HEK293 (cell line): ENCODE measurements at regions not wholly inside any gene's neighbourhood (a gene's known extent, or its start where the extent isn't known, plus 50 kb on each side); places are given as distances from the start of the nearest gene placed in this dataset.

Source experiments
- CTCF ChIA-PET: fragments of 350-600 bp; formaldehyde crosslinking; extraction: SDS; loops from one replicate; lab custom pipeline; 2021; ENCODE audit warnings: antibody characterized with exemption; lab: Yijun Ruan, JAX
- POLR2A ChIA-PET: fragments of 300-600 bp; formaldehyde crosslinking; extraction: SDS; loops from one replicate; lab custom pipeline; 2020; ENCODE audit warnings: antibody characterized with exemption, inconsistent platforms; lab: Yijun Ruan, JAX
- H3K27ac ChIP-seq: fragments of 200-500 bp; sonication (Bioruptor generic); 2 replicates; pipeline ENCODE4 v1.5.1; 2014; ENCODE audit warnings: low read depth, low read length, control low read depth, inconsistent platforms; ENCODE audit errors: extremely low read depth
- H3K36me3 ChIP-seq, 2 experiments: fragments of 200-500 bp in 1 of 2; sonication (Bioruptor generic) in 1 of 2; 1 replicate in 1 of 2; 2 replicates in 1 of 2; pipeline ENCODE4 v1.5.1; 2014 to 2017; ENCODE audit warnings: inconsistent platforms in 2 of 2, low read length in 2 of 2; ENCODE audit not compliant: control insufficient read depth in 2 of 2, insufficient read depth in 1 of 2
- H3K4me1 ChIP-seq: fragments of 200-500 bp; sonication (Bioruptor generic); 2 replicates; pipeline ENCODE4 v1.5.1; 2014; ENCODE audit warnings: mild to moderate bottlenecking, low read length, inconsistent platforms; ENCODE audit not compliant: control insufficient read depth, insufficient read depth
- H3K4me3 ChIP-seq: 2 replicates; pipeline ENCODE4 v1.5.1; 2011; ENCODE audit warnings: low read depth, mild to moderate bottlenecking, control low read depth, low read length, moderate library complexity
- H3K9me3 ChIP-seq: fragments of 200-500 bp; sonication (Bioruptor generic); 2 replicates; pipeline ENCODE4 v1.5.1; 2014; ENCODE audit warnings: low read depth, low read length, inconsistent platforms; ENCODE audit not compliant: control insufficient read depth, insufficient read depth
- GLIS1 ChIP-seq: fragments of 450-650 bp; formaldehyde crosslinking; IDR thresholded peaks from 2 replicates; pipeline ENCODE4 v1.5.1; 2016; ENCODE audit warnings: missing biosample characterization, missing genetic modification characterization
- MEIS1 ChIP-seq: sonication (generic); formaldehyde crosslinking; IDR thresholded peaks from 2 replicates; pipeline ENCODE4 v1.8.1; 2022; ENCODE audit warnings: missing genetic modification reagents, mild to moderate bottlenecking, borderline replicate concordance
- PRDM1 ChIP-seq: fragments of 450-650 bp; formaldehyde crosslinking; IDR thresholded peaks from 2 replicates; pipeline ENCODE4; 2016; ENCODE audit warnings: missing biosample characterization, missing genetic modification characterization
- TRIM28 ChIP-seq: IDR thresholded peaks from 2 replicates; pipeline ENCODE4 v1.6.1; 2011; ENCODE audit warnings: low read length, control low read depth, borderline replicate concordance
- ZNF132 ChIP-seq: fragments of 450-650 bp; formaldehyde crosslinking; IDR thresholded peaks from 2 replicates; pipeline ENCODE4 v1.5.1; 2017; ENCODE audit warnings: missing biosample characterization, missing genetic modification characterization, borderline replicate concordance
- ZNF140 ChIP-seq: fragments of 450-650 bp; formaldehyde crosslinking; IDR thresholded peaks from 2 replicates; pipeline ENCODE4 v1.5.1; 2016; ENCODE audit warnings: missing biosample characterization, missing genetic modification characterization
- ZNF157 ChIP-seq: fragments of 450-650 bp; formaldehyde crosslinking; IDR thresholded peaks from 2 replicates; pipeline ENCODE4 v1.5.1; 2016; ENCODE audit warnings: missing biosample characterization, missing genetic modification characterization
- ZNF221 ChIP-seq: fragments of 450-650 bp; formaldehyde crosslinking; IDR thresholded peaks from 2 replicates; pipeline ENCODE4 v1.5.1; 2017; ENCODE audit warnings: missing biosample characterization, missing genetic modification characterization, borderline replicate concordance
- ZNF223 ChIP-seq: fragments of 450-650 bp; formaldehyde crosslinking; IDR thresholded peaks from 2 replicates; pipeline ENCODE4 v1.5.1; 2016; ENCODE audit warnings: missing biosample characterization, missing genetic modification characterization
- ZNF23 ChIP-seq: fragments of 450-650 bp; formaldehyde crosslinking; IDR thresholded peaks from 2 replicates; pipeline ENCODE4 v1.5.1; 2016; ENCODE audit warnings: missing biosample characterization, missing genetic modification characterization, borderline replicate concordance
- ZNF274 ChIP-seq, 2 experiments: fragments of 200-500 bp in 1 of 2; fragments of 450-650 bp in 1 of 2; sonication (Bioruptor generic) in 1 of 2; formaldehyde crosslinking in 1 of 2; IDR thresholded peaks; 2 replicates each; pipeline versions ENCODE4 v1.5.1 to v1.6.1; 2014 to 2016; ENCODE audit warnings: borderline replicate concordance in 1 of 2, inconsistent platforms in 1 of 2, low read length in 1 of 2, missing biosample characterization in 1 of 2, missing genetic modification characterization in 1 of 2
- ZNF610 ChIP-seq: fragments of 450-650 bp; formaldehyde crosslinking; IDR thresholded peaks from 2 replicates; pipeline ENCODE4 v1.5.1; 2016; ENCODE audit warnings: missing biosample characterization, missing genetic modification characterization, borderline replicate concordance
- ZNF623 ChIP-seq: fragments of 450-650 bp; formaldehyde crosslinking; IDR thresholded peaks from 2 replicates; pipeline ENCODE4 v1.5.1; 2016; ENCODE audit warnings: missing biosample characterization, missing genetic modification characterization
- ZNF626 ChIP-seq: fragments of 450-650 bp; sonication (Bioruptor Pico); formaldehyde crosslinking; IDR thresholded peaks from 2 replicates; pipeline ENCODE4 v1.5.1; 2018; ENCODE audit warnings: missing biosample characterization, missing genetic modification characterization, inconsistent platforms
- ZNF747 ChIP-seq: fragments of 450-650 bp; formaldehyde crosslinking; IDR thresholded peaks from 2 replicates; pipeline ENCODE4 v1.5.1; 2016; ENCODE audit warnings: missing biosample characterization, missing genetic modification characterization
- TF ChIP-seq, protein P1 (sequence below): fragments of 450-650 bp; formaldehyde crosslinking; IDR thresholded peaks from 2 replicates; pipeline ENCODE4 v1.5.1; 2016; ENCODE audit warnings: missing biosample characterization, missing genetic modification characterization
- TF ChIP-seq, protein P2 (sequence below): fragments of 450-650 bp; formaldehyde crosslinking; IDR thresholded peaks from 2 replicates; pipeline ENCODE4 v1.5.1; 2016; ENCODE audit warnings: missing biosample characterization, missing genetic modification characterization
- TF ChIP-seq, protein P3 (sequence below): fragments of 450-650 bp; formaldehyde crosslinking; IDR thresholded peaks from 2 replicates; pipeline ENCODE4 v1.5.1; 2016; ENCODE audit warnings: missing biosample characterization, missing genetic modification characterization
- TF ChIP-seq, protein P4 (sequence below): fragments of 450-650 bp; formaldehyde crosslinking; IDR thresholded peaks from 2 replicates; pipeline ENCODE4 v1.5.1; 2016; ENCODE audit warnings: missing biosample characterization, missing genetic modification characterization, borderline replicate concordance
- TF ChIP-seq, protein P5 (sequence below): fragments of 450-650 bp; formaldehyde crosslinking; IDR thresholded peaks from 2 replicates; pipeline ENCODE4 v1.5.1; 2016; ENCODE audit warnings: missing biosample characterization, missing genetic modification characterization

DNA sequence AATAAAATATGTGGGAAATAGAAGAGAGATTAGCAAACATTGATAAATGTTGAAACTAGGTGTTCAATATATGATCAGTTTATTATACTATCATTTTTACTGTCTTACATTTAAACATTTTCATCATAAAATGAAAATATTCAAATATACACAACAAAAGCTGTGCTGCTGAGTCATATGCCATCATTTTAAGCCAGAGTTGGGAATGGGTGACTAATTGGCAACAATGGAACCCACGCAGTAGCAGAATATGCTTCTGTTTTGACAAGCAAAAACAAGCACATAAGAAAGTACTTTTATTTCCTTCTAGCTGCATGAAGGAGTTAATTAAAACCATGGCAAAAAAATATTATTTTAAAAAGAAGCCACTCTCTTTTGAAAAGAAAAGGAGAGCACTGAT, 340.0 kb upstream of the EDIL3 start:
- Histone ChIP-seq H3K27ac (no peak overlapping the region), H3K4me3 (no peak overlapping the region), H3K36me3 (no peaks in the 10 kb centered on the region), H3K4me1 (no peaks in the 10 kb centered on the region), H3K9me3 (no peaks in the 10 kb centered on the region)
- ChIA-PET POLR2A (no interaction called here), CTCF (no interaction called here)
- TF ChIP-seq ZNF157: no peak
- TF ChIP-seq, protein P1, sequence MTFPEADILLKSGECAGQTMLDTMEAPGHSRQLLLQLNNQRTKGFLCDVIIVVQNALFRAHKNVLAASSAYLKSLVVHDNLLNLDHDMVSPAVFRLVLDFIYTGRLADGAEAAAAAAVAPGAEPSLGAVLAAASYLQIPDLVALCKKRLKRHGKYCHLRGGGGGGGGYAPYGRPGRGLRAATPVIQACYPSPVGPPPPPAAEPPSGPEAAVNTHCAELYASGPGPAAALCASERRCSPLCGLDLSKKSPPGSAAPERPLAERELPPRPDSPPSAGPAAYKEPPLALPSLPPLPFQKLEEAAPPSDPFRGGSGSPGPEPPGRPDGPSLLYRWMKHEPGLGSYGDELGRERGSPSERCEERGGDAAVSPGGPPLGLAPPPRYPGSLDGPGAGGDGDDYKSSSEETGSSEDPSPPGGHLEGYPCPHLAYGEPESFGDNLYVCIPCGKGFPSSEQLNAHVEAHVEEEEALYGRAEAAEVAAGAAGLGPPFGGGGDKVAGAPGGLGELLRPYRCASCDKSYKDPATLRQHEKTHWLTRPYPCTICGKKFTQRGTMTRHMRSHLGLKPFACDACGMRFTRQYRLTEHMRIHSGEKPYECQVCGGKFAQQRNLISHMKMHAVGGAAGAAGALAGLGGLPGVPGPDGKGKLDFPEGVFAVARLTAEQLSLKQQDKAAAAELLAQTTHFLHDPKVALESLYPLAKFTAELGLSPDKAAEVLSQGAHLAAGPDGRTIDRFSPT (tag by site-specific recombination): no peak
- TF ChIP-seq ZNF221: no peak
- TF ChIP-seq ZNF610 (tag by site-specific recombination): no peak
- no peak for TF ChIP-seq ZNF747 (tag by site-specific recombination)
- no peak for TF ChIP-seq ZNF23 (tag by site-specific recombination)
- TF ChIP-seq, all 188 proteins: peak for 0

DNA sequence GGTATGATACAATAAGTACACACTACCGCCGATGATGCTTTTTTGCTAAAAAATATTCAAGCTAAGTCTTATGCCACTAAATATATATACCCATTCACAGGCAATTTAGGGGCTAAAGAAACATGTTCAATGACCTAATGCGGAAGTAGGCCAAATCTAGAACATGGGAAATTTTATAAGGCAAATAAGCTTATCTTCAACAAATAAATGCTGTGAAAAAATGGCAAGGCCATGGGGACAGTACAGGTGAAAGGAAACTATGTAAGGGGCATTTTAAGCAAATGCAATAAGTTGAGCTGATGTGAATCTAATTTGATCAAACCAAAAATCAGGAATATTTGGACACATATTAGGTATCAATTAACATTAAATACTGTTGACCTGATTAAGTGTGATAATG, 339.5 kb upstream of the EDIL3 start:
- CTCF ChIA-PET: interaction anchor here (0.5 kb wide), 1 partner anchor 239 kb away, joined by 4 read pairs; no protein-coding TSS in a partner anchor

More for the DNA sequence above, 339.5 kb upstream of the EDIL3 start:
- POLR2A ChIA-PET: no interaction called here
- Histone ChIP-seq H3K27ac (no peak overlapping the region), H3K36me3 (no peaks in the 10 kb centered on the region), H3K9me3 (no peaks in the 10 kb centered on the region), H3K4me1 (no peaks in the 10 kb centered on the region), H3K4me3 (no peak overlapping the region)
- TF ChIP-seq ZNF623 (tag by site-specific recombination) (no peak), ZNF274 (IDR thresholded peaks at IDR 0.05; ENCODE audit: low read length) (no peak), ZNF274 (tag by site-specific recombination; IDR thresholded peaks at IDR 0.05; ENCODE audit: borderline replicate concordance) (no peak), ZNF221 (no peak), ZNF626 (tag by site-specific recombination) (no peak), ZNF132 (tag by site-specific recombination) (no peak), PRDM1 (no peak), MEIS1 (no peak), ZNF140 (tag by site-specific recombination) (no peak), ZNF223 (tag by site-specific recombination) (no peak), GLIS1 (tag by site-specific recombination) (no peak), TRIM28 (no peak)
- TF ChIP-seq, protein P2, sequence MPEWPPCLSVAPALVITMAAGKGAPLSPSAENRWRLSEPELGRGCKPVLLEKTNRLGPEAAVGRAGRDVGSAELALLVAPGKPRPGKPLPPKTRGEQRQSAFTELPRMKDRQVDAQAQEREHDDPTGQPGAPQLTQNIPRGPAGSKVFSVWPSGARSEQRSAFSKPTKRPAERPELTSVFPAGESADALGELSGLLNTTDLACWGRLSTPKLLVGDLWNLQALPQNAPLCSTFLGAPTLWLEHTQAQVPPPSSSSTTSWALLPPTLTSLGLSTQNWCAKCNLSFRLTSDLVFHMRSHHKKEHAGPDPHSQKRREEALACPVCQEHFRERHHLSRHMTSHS (tag by site-specific recombination): no peak
- TF ChIP-seq, protein P3, sequence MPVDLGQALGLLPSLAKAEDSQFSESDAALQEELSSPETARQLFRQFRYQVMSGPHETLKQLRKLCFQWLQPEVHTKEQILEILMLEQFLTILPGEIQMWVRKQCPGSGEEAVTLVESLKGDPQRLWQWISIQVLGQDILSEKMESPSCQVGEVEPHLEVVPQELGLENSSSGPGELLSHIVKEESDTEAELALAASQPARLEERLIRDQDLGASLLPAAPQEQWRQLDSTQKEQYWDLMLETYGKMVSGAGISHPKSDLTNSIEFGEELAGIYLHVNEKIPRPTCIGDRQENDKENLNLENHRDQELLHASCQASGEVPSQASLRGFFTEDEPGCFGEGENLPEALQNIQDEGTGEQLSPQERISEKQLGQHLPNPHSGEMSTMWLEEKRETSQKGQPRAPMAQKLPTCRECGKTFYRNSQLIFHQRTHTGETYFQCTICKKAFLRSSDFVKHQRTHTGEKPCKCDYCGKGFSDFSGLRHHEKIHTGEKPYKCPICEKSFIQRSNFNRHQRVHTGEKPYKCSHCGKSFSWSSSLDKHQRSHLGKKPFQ (tag by site-specific recombination): no peak
- TF ChIP-seq, protein P4, sequence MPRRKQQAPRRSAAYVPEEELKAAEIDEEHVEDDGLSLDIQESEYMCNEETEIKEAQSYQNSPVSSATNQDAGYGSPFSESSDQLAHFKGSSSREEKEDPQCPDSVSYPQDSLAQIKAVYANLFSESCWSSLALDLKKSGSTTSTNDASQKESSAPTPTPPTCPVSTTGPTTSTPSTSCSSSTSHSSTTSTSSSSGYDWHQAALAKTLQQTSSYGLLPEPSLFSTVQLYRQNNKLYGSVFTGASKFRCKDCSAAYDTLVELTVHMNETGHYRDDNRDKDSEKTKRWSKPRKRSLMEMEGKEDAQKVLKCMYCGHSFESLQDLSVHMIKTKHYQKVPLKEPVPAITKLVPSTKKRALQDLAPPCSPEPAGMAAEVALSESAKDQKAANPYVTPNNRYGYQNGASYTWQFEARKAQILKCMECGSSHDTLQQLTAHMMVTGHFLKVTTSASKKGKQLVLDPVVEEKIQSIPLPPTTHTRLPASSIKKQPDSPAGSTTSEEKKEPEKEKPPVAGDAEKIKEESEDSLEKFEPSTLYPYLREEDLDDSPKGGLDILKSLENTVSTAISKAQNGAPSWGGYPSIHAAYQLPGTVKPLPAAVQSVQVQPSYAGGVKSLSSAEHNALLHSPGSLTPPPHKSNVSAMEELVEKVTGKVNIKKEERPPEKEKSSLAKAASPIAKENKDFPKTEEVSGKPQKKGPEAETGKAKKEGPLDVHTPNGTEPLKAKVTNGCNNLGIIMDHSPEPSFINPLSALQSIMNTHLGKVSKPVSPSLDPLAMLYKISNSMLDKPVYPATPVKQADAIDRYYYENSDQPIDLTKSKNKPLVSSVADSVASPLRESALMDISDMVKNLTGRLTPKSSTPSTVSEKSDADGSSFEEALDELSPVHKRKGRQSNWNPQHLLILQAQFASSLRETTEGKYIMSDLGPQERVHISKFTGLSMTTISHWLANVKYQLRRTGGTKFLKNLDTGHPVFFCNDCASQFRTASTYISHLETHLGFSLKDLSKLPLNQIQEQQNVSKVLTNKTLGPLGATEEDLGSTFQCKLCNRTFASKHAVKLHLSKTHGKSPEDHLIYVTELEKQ (tag by site-specific recombination): no peak
- TF ChIP-seq, protein P5, sequence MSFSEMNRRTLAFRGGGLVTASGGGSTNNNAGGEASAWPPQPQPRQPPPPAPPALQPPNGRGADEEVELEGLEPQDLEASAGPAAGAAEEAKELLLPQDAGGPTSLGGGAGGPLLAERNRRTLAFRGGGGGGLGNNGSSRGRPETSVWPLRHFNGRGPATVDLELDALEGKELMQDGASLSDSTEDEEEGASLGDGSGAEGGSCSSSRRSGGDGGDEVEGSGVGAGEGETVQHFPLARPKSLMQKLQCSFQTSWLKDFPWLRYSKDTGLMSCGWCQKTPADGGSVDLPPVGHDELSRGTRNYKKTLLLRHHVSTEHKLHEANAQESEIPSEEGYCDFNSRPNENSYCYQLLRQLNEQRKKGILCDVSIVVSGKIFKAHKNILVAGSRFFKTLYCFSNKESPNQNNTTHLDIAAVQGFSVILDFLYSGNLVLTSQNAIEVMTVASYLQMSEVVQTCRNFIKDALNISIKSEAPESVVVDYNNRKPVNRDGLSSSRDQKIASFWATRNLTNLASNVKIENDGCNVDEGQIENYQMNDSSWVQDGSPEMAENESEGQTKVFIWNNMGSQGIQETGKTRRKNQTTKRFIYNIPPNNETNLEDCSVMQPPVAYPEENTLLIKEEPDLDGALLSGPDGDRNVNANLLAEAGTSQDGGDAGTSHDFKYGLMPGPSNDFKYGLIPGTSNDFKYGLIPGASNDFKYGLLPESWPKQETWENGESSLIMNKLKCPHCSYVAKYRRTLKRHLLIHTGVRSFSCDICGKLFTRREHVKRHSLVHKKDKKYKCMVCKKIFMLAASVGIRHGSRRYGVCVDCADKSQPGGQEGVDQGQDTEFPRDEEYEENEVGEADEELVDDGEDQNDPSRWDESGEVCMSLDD (tag by site-specific recombination): no peak
